Smooth muscle cell of the brain vasculature (primary cell): ENCODE measurements at regions not wholly inside any gene's neighbourhood (a gene's known extent, or its start where the extent isn't known, plus 50 kb on each side); places are given as distances from the start of the nearest gene placed in this dataset.
"Not testable (repeated sequence)": the region's sequence is repeated elsewhere in the genome, so short reads cannot be mapped to it uniquely, and the experiment has no call there.

Experiments
- DNase-seq: peaks from one replicate; pipeline ENCODE4 v3.0.0-alpha.2; 2012; ENCODE audit warnings: low read depth, low spot score

GRCh38 chr5:155492191-155492590 lies 478.6 kb downstream of the KIF4B start:
- no peak for DNase-seq

GRCh38 chr5:155504606-155505005 lies 491.1 kb downstream of the KIF4B start:
- DNase-seq, result no peak

DNA sequence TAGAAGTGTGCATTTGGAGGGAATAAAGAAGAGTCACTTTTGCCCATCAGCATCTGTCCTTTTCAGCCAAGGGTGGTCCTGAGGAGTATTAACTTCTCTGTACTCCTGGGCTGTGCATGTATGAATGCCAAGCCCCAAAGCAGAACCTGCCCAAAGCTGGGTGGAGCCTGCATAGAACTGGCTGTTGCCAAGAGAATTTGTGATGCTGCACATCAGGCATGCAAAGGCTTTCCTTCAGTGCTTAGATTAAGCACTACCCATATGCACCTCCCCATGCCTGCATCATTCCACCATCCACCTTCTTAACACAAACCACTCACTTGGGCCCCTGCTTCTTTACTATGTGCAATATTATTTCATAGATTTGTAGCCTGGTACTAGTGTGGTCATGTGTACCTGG lies 493.8 kb downstream of the KIF4B start:
- DNase-seq, result no peak

DNA sequence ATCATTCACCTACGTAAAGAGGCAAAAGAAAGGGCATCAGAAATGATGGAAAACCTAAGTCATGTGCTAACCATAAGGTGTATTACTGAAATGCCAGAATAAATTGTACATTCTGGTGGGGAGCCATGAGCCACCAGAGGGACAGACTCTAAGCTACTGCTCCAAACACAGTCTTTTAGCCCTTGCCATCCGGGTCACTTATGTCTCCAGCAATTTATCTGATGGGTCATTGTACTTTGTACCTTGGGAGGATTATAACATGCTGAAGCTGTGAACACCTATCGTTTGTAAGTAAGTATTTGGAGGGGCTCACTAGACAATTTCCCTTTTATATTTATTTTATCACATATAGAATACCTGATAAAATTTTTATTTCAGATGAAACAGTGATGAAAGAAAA lies 495.1 kb downstream of the KIF4B start:
- no peak for DNase-seq

DNA sequence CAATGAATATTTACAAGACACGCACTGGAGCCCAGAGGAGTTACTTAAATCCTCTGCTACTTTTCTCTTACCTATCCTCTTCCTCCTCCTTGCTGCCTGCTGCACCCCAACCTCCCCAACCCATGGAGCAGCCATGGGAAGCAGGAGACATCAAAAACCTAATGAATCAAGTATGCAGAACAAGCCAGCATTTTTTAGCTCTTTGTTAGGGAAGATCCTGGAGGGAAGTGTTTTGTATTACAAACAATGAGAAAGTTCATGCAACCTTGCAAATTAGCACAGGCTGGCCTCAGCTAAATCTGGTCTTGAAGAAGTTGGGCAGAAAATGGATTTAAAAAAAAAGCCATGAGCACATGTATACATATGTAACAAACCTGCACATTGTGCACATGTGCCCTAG lies 498.8 kb downstream of the KIF4B start:
- no peak for DNase-seq

- no peak for DNase-seq
Observed at GRCh38 chr5:155514105-155514563, 500.6 kb downstream of the KIF4B start.

DNA sequence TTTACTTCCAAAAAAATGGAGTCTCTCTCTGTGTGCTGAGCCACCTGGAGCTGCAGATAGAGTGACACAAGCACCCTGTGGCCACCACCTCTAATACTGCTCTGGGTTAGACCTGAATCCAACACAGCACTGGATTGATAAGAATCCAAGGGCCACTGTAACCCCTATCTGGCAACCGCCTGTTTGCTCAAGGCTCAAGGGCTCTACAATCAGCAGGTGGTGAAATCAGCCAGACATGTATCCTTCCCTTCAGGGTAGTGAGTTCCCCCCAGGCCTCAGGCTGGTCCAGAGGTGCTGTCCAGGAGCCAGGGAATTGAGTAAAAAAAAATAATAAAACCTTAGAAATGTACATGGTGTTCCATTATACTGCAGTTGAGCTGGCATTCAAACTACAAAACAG lies 509.0 kb downstream of the KIF4B start:
- DNase-seq, result no peak

DNA sequence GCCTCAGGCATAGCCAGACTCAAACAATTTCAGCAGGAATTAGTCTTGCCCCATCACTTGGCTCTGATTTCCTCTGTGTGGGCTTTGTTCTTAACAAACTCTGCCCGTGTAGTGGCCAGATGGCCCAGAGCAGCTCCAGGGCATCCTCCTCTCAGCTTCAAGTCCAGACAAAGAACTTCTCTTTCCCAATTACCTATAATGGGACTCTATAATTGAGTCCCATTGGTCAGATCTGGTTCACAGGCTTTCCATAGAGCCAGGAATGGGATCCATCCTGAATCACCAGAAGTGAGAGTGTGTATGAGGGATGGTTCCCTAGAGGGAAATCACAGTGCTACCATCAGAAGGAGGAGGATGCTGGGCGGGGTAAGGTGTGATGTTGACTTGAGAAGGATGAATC lies 515.8 kb downstream of the KIF4B start:
- no peak for DNase-seq

DNA sequence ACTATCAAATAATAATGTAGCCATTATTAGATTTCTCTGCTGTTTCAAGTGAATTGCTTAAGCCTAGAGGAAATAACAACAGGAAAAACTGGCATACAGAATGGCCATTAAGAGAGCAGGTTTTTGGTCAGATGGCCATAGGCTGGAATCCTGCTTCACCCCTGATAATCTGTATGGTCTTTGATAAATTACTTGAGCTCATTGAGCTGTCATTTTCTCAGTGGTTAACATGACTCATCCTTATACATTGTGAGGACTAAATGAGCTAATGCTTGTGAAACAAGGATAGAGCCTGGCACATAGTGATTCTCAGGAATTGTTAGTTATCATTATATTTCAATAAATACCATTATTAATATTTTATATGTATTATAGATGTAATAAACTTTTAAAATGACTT lies 516.5 kb downstream of the KIF4B start:
- no peak for DNase-seq

- no peak for DNase-seq
Observed at GRCh38 chr5:155532621-155533311, 519.2 kb downstream of the KIF4B start.

GRCh38 chr5:155540000-155540595 lies 526.5 kb downstream of the KIF4B start:
- DNase-seq, result no peak

- DNase-seq, result no peak
Observed at GRCh38 chr5:155546075-155546474, 532.5 kb downstream of the KIF4B start.

DNA sequence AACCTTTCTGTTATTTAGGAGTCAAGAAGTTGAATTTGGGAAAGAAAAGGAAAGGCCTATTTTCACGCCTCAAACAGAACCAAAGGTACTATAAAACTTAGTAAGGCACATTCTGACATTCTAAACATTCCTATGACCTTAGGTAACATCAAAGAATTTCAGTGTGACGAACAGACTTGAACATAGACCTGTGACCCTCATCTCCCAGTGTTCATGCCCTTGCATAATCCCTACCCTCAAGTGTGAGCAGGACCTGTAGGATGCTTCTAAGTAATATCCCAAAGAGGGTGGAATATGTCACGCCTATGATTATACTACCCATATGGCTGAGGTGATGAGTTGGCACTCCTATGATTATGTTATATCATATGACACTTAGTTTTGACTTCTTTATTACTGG lies 540.9 kb downstream of the KIF4B start:
- DNase-seq, result no peak

- no peak for DNase-seq
Observed at GRCh38 chr5:155556222-155556621, 542.7 kb downstream of the KIF4B start.

GRCh38 chr5:155556700-155557099 lies 543.1 kb downstream of the KIF4B start:
- no peak for DNase-seq

GRCh38 chr5:155562158-155562557 lies 548.6 kb downstream of the KIF4B start:
- DNase-seq, result no peak

GRCh38 chr5:155564541-155564940 lies 551.0 kb downstream of the KIF4B start:
- DNase-seq, result no peak

GRCh38 chr5:155575861-155576260 lies 562.3 kb downstream of the KIF4B start:
- DNase-seq, result no peak

- DNase-seq, result not testable (repeated sequence)
Observed at GRCh38 chr5:155586808-155587207, 573.3 kb downstream of the KIF4B start.

- no peak for DNase-seq
Observed at GRCh38 chr5:155587458-155587857, 573.9 kb downstream of the KIF4B start.

- DNase-seq, result no peak
Observed at GRCh38 chr5:155591273-155591672, 577.7 kb downstream of the KIF4B start.

GRCh38 chr5:155594270-155594669 lies 580.7 kb downstream of the KIF4B start:
- no peak for DNase-seq

DNA sequence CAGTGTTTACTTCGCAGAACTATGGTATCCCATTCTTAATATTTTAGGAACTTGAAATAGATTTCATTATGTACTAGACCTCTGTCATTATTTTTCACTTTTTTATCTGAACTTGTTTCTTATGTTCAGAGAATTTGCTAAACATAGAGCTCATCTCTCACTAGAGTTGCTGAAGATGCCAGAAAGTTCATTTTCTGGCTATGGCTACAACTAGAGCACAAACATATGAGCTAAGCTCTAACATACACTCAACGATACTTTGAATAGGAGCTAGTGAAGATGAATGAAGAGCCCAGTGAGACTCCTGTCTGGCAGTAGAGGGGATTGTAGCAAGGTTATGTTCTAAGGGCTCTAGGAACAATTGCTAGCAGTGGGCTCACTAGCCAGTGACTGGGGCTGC lies 582.2 kb downstream of the KIF4B start:
- DNase-seq, result no peak

DNA sequence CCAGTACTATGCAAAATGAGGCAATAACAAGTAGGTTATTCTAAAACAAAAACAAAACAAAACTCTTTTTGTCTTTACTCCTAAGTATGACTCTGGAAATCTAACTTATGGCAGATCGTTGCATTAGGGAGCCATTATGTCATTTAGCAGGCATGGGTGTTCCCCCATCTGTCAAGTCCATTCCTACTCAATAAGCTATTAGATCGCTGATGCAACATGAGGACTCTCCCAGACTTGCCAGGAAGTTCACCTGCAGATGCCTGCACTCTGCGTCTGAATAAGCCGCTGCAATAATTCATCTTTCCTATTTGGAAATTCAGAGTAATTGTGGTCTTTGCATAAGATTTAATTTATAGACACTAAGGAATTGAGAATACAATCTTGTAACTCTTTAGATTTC lies 585.0 kb downstream of the KIF4B start:
- DNase-seq, result no peak
